ENCODE measurements at regions not wholly inside any gene's neighbourhood (a gene's known extent, or its start where the extent isn't known, plus 50 kb on each side); places are given as distances from the start of the nearest gene placed in this dataset.

DNA sequence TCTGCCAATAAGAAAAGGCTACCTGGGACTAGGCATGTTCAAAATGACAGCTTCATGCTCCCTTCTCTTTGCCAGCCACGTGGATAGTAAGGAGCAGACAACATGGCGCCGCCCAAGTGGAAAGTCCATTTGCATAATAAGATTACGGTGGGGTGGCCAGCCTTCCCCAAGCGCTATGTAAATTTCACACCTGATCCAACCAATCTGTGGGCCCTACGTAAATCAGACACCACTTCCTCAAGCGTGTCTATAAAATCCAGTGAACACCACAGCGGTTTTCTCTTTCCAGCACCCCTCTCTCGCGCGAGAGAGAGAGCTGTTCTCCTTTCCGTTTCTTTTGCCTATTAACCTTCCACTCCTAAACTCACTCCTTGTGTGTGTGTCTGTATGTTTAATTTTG, 140.3 kb upstream of the ERCC4 start:
- TF ChIP-seq, protein P1, sequence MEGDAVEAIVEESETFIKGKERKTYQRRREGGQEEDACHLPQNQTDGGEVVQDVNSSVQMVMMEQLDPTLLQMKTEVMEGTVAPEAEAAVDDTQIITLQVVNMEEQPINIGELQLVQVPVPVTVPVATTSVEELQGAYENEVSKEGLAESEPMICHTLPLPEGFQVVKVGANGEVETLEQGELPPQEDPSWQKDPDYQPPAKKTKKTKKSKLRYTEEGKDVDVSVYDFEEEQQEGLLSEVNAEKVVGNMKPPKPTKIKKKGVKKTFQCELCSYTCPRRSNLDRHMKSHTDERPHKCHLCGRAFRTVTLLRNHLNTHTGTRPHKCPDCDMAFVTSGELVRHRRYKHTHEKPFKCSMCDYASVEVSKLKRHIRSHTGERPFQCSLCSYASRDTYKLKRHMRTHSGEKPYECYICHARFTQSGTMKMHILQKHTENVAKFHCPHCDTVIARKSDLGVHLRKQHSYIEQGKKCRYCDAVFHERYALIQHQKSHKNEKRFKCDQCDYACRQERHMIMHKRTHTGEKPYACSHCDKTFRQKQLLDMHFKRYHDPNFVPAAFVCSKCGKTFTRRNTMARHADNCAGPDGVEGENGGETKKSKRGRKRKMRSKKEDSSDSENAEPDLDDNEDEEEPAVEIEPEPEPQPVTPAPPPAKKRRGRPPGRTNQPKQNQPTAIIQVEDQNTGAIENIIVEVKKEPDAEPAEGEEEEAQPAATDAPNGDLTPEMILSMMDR (IDR thresholded peaks at IDR 0.05; ENCODE audit: low read depth, low read length) = no peak
- TF ChIP-seq EZH2phosphoT487 (IDR thresholded peaks at IDR 0.05; ENCODE audit: low read depth) = no peak

Measured in OCI-LY3 (cell line).